Transverse colon (tissue), 3 donors: ENCODE measurements at regions not wholly inside any gene's neighbourhood (a gene's known extent, or its start where the extent isn't known, plus 50 kb on each side); places are given as distances from the start of the nearest gene placed in this dataset.

ENCODE experiments used
- POLR2A ChIP-seq: fragments of 450-650 bp; IDR thresholded peaks from one replicate; pipeline ENCODE4 v1.6.1; 2016; ENCODE audit warnings: antibody characterized with exemption, mild to moderate bottlenecking, moderate library complexity
- TF ChIP-seq, protein P1 (sequence below), 5 experiments: fragments of 200-600 bp in 3 of 5; fragments of 450-650 bp in 2 of 5; sonication (generic) in 3 of 5; IDR thresholded peaks; 1 replicate in 2 of 5; 2 replicates in 3 of 5; pipeline ENCODE4 v1.5.1; 2016 to 2017; ENCODE audit warnings: antibody characterized with exemption in 5 of 5, inconsistent platforms in 3 of 5, mild to moderate bottlenecking in 2 of 5, moderate library complexity in 1 of 5

DNA sequence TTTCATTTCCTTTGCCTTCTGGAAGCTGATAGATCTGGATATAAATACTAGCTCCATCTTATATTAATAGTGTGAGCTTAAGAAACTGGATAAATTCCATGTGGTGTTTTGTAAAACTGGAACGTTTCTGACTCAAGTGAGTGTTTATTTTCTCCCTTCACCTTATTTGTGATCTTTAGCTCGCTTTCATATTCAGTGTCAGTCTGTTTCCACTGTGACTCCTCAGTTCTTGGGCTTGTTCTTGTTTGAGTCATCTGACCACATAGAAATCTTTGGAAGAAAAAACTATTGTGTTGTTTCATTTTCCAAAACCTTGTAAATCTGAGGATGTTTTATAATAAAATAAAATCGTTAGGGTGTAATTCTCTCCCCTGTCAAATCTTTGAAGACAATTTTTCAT lies 186.4 kb downstream of the POLR1F start:
- TF ChIP-seq POLR2A = no peak
- TF ChIP-seq, protein P1, sequence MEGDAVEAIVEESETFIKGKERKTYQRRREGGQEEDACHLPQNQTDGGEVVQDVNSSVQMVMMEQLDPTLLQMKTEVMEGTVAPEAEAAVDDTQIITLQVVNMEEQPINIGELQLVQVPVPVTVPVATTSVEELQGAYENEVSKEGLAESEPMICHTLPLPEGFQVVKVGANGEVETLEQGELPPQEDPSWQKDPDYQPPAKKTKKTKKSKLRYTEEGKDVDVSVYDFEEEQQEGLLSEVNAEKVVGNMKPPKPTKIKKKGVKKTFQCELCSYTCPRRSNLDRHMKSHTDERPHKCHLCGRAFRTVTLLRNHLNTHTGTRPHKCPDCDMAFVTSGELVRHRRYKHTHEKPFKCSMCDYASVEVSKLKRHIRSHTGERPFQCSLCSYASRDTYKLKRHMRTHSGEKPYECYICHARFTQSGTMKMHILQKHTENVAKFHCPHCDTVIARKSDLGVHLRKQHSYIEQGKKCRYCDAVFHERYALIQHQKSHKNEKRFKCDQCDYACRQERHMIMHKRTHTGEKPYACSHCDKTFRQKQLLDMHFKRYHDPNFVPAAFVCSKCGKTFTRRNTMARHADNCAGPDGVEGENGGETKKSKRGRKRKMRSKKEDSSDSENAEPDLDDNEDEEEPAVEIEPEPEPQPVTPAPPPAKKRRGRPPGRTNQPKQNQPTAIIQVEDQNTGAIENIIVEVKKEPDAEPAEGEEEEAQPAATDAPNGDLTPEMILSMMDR (IDR thresholded peaks at IDR 0.05) = no peak
